Cardiac muscle cell (in vitro differentiated cells and primary cell): ENCODE measurements at regions not wholly inside any gene's neighbourhood (a gene's known extent, or its start where the extent isn't known, plus 50 kb on each side); places are given as distances from the start of the nearest gene placed in this dataset.

Source experiments
- DNase-seq, 2 donors: peaks; one replicate each; pipeline versions ENCODE4 v3.0.0 to v3.0.0-alpha.2; 2010 to 2017; ENCODE audit warnings: low read depth in 1 of 2, low spot score in 1 of 2
- H3K27ac ChIP-seq: fragments of 200-600 bp; sonication (generic); 2 replicates; pipeline ENCODE4 v1.5.1; 2016
- H3K27me3 ChIP-seq: fragments of 200-600 bp; sonication (generic); 2 replicates; pipeline ENCODE4 v1.6.0; 2016; ENCODE audit warnings: control low read depth
- H3K36me3 ChIP-seq: fragments of 200-600 bp; sonication (generic); 2 replicates; pipeline ENCODE4 v1.5.1; 2016; ENCODE audit warnings: control low read depth
- H3K4me1 ChIP-seq: fragments of 200-600 bp; sonication (generic); 2 replicates; pipeline ENCODE4 v1.8.1; 2017; ENCODE audit warnings: low read depth, mild to moderate bottlenecking, mixed run types
- H3K4me3 ChIP-seq: fragments of 200-600 bp; sonication (generic); 2 replicates; pipeline ENCODE4 v1.5.1; 2016; ENCODE audit warnings: mild to moderate bottlenecking
- H3K9me3 ChIP-seq: fragments of 200-600 bp; sonication (generic); 2 replicates; pipeline ENCODE4 v1.5.1; 2017; ENCODE audit warnings: low read depth, mild to moderate bottlenecking, control low read depth
- CTCF ChIP-seq: IDR thresholded peaks from 2 replicates; pipeline ENCODE4 v1.5.1; 2012; ENCODE audit warnings: low read depth, mild to moderate bottlenecking, low read length

- DNase-seq: peak in 1 of 2 donors; percentile 47
- H3K4me1 ChIP-seq: no peaks in the 10 kb centered on the region
- TF ChIP-seq CTCF: no peak
- H3K9me3 ChIP-seq: no peaks in the 10 kb centered on the region
- H3K27me3 ChIP-seq: peaks cover 82% of the 10 kb centered on the region
- no peak overlapping the region for H3K27ac ChIP-seq
- H3K4me3 ChIP-seq: no peak overlapping the region
- H3K36me3 ChIP-seq: no peaks in the 10 kb centered on the region
Measured at GRCh38 chr21:35395728-35396127, 346.6 kb upstream of the RUNX1 start.

GRCh38 chr21:35394634-35395369 is 345.7 kb upstream of the RUNX1 start:
- Histone ChIP-seq H3K36me3 (no peaks in the 10 kb centered on the region), H3K9me3 (no peaks in the 10 kb centered on the region), H3K27ac (no peak overlapping the region), H3K27me3 (peaks cover 77% of the 10 kb centered on the region), H3K4me3 (no peak overlapping the region), H3K4me1 (no peaks in the 10 kb centered on the region)
- no peak for DNase-seq
- no peak for TF ChIP-seq CTCF

- Histone ChIP-seq H3K4me3 (no peak overlapping the region), H3K4me1 (no peaks in the 10 kb centered on the region), H3K36me3 (no peaks in the 10 kb centered on the region), H3K27ac (no peak overlapping the region), H3K27me3 (peaks cover 70% of the 10 kb centered on the region), H3K9me3 (no peaks in the 10 kb centered on the region)
- DNase-seq: no peak
- no peak for TF ChIP-seq CTCF
Measured at GRCh38 chr21:35394049-35394448, 344.9 kb upstream of the RUNX1 start.

GRCh38 chr21:35390013-35390776 is 341.1 kb upstream of the RUNX1 start:
- Histone ChIP-seq H3K27ac (no peak overlapping the region), H3K9me3 (no peaks in the 10 kb centered on the region), H3K4me1 (no peaks in the 10 kb centered on the region), H3K36me3 (no peaks in the 10 kb centered on the region), H3K27me3 (peaks cover 37% of the 10 kb centered on the region), H3K4me3 (no peak overlapping the region)
- TF ChIP-seq CTCF: no peak
- DNase-seq: peak in 1 of 2 donors; percentile 44

- Histone ChIP-seq H3K27ac (no peak overlapping the region), H3K4me3 (no peak overlapping the region), H3K4me1 (no peaks in the 10 kb centered on the region), H3K36me3 (no peaks in the 10 kb centered on the region), H3K9me3 (no peaks in the 10 kb centered on the region), H3K27me3 (peaks cover 17% of the 10 kb centered on the region)
- no peak for TF ChIP-seq CTCF
- DNase-seq: no peak
Measured at GRCh38 chr21:35386491-35387079, 337.5 kb upstream of the RUNX1 start.
